K562 (cell line): ENCODE measurements at regions not wholly inside any gene's neighbourhood (a gene's known extent, or its start where the extent isn't known, plus 50 kb on each side); places are given as distances from the start of the nearest gene placed in this dataset.

Experiments used
- ATAC-seq: fragments of 200-7000 bp; cut with Tn5 transposase; 3 replicates; pipeline ENCODE4 v1.9.1; 2020; ENCODE audit warnings: moderate library complexity
- BruUV-seq: library from RNA; stranded (reverse); fragments of 400-500 nt; replicated peaks from 2 replicates; lab custom pipeline; 2021; lab: Mats Ljungman, UMichigan
- CTCF ChIA-PET: fragments of 300-600 bp; formaldehyde crosslinking; extraction: SDS; loops from one replicate; lab custom pipeline; 2021; ENCODE audit warnings: low intra/inter-chr PET ratio; lab: Yijun Ruan, JAX
- POLR2A ChIA-PET: fragments of 300-600, 350-650 bp; sonication (Branson Sonifier 250); formaldehyde crosslinking; extraction: SDS; loops from one replicate; lab custom pipeline; 2021; ENCODE audit warnings: antibody characterized with exemption, inconsistent platforms; lab: Yijun Ruan, JAX
- DNase-seq, 4 experiments: peaks; one replicate each; pipeline versions ENCODE4 v3.0.0 to v3.0.0-alpha.2; 2011 to 2018; ENCODE audit warnings: low spot score in 3 of 4, mixed read lengths in 3 of 4; ENCODE audit errors: extremely low read depth in 1 of 4
- FAIRE-seq: peaks from 2 replicates; lab custom pipeline; 2011; peaks lifted over from hg19 to GRCh38; lab: Jason Lieb, UNC
- H2AFZ ChIP-seq: 2 replicates; pipeline ENCODE4 v1.6.0; 2011; ENCODE audit warnings: low read depth, low read length, control low read depth, inconsistent platforms
- H3K27ac ChIP-seq: fragments of 200-600 bp; 3 replicates; pipeline ENCODE4 v1.8.0; 2011; ENCODE audit warnings: low read depth, mild to moderate bottlenecking, control low read depth, inconsistent platforms, low read length, moderate library complexity, mixed read lengths; ENCODE audit errors: extremely low read depth
- H3K27me3 ChIP-seq, 2 experiments: fragments of 300-600 bp in 1 of 2; 2 replicates in 1 of 2; 3 replicates in 1 of 2; pipeline versions ENCODE4 v1.6.0 to v1.8.0; 2011; ENCODE audit warnings: inconsistent platforms in 2 of 2, low read length in 2 of 2, mild to moderate bottlenecking in 1 of 2, mixed read lengths in 1 of 2, moderate library complexity in 1 of 2; ENCODE audit not compliant: control insufficient read depth in 2 of 2, insufficient read depth in 2 of 2
- H3K36me3 ChIP-seq: fragments of 300-600 bp; 3 replicates; pipeline ENCODE4 v1.8.0; 2011; ENCODE audit warnings: mild to moderate bottlenecking, low read length, inconsistent platforms; ENCODE audit not compliant: control insufficient read depth, insufficient read depth
- H3K4me1 ChIP-seq, 2 experiments: fragments of 200-600 bp in 1 of 2; replicated peaks in 1 of 2; 2 replicates in 1 of 2; 3 replicates in 1 of 2; pipeline versions ENCODE4 v1.5.1 to v1.8.0; 2011; ENCODE audit warnings: inconsistent platforms in 2 of 2, low read length in 2 of 2, mild to moderate bottlenecking in 1 of 2, mixed read lengths in 1 of 2, moderate library complexity in 1 of 2; ENCODE audit not compliant: control insufficient read depth in 2 of 2, insufficient read depth in 2 of 2
- H3K4me2 ChIP-seq: 2 replicates; pipeline ENCODE4 v1.6.1; 2011; ENCODE audit warnings: low read length, control low read depth, inconsistent platforms, mixed read lengths; ENCODE audit not compliant: insufficient read depth
- H3K4me3 ChIP-seq: fragments of 200-600 bp; sonication (generic), shearing (Covaris generic); 2 replicates; pipeline ENCODE4 v1.5.1; 2016; ENCODE audit warnings: control low read depth, inconsistent platforms
- H3K79me2 ChIP-seq: fragments of 200-600 bp; 3 replicates; pipeline ENCODE4 v1.8.0; 2011; ENCODE audit warnings: low read length, inconsistent platforms; ENCODE audit not compliant: control insufficient read depth, insufficient read depth
- H3K9ac ChIP-seq, 2 experiments: 2 replicates each; pipeline versions ENCODE4 v1.6.0 to v1.6.1; 2011; ENCODE audit warnings: low read depth in 2 of 2, low read length in 2 of 2, control low read depth in 1 of 2, inconsistent platforms in 1 of 2, mild to moderate bottlenecking in 1 of 2, mixed read lengths in 1 of 2; ENCODE audit not compliant: insufficient read depth in 1 of 2
- H3K9me1 ChIP-seq: one replicate; pipeline ENCODE4 v1.6.0; 2011; ENCODE audit warnings: inconsistent platforms, mild to moderate bottlenecking, low read length, moderate library complexity; ENCODE audit not compliant: control insufficient read depth, insufficient read depth
- H3K9me3 ChIP-seq: replicated peaks from 2 replicates; pipeline ENCODE4 v1.5.1; 2011; ENCODE audit warnings: low read depth, low read length, inconsistent platforms; ENCODE audit not compliant: control insufficient read depth, insufficient read depth
- H4K20me1 ChIP-seq: replicated peaks from 2 replicates; pipeline ENCODE4 v1.6.1; 2011; ENCODE audit warnings: low read length, inconsistent platforms, mixed read lengths; ENCODE audit not compliant: control insufficient read depth, insufficient read depth
- DIDO1 ChIP-seq: fragments of 450-650 bp; IDR thresholded peaks from 2 replicates; pipeline ENCODE4 v1.6.1; 2016; ENCODE audit warnings: low read depth, missing biosample characterization, missing genetic modification characterization
- MTA1 ChIP-seq: fragments of 450-650 bp; IDR thresholded peaks from 2 replicates; pipeline ENCODE4 v1.6.1; 2017; ENCODE audit warnings: borderline replicate concordance
- NFE2L1 ChIP-seq: fragments of 450-650 bp; IDR thresholded peaks from 2 replicates; pipeline ENCODE4 v1.6.1; 2016; ENCODE audit warnings: missing genetic modification characterization, low read depth, mild to moderate bottlenecking, missing compliant biosample characterization, moderate library complexity, borderline replicate concordance
- NFXL1 ChIP-seq: fragments of 450-650 bp; formaldehyde crosslinking; IDR thresholded peaks from 2 replicates; pipeline ENCODE4 v1.4.0; 2021; ENCODE audit warnings: mild to moderate bottlenecking
- POLR2AphosphoS5 ChIP-seq: IDR thresholded peaks from 2 replicates; pipeline ENCODE4 v1.6.1; 2011; ENCODE audit warnings: mild to moderate bottlenecking, low read depth, low read length, moderate library complexity; ENCODE audit not compliant: control insufficient read depth, insufficient read depth
- RCOR1 ChIP-seq, 2 experiments: IDR thresholded peaks; 2 replicates each; pipeline ENCODE4 v1.6.1; 2012; ENCODE audit warnings: low read depth in 2 of 2, low read length in 2 of 2, borderline replicate concordance in 1 of 2, improper control_type of control experiment in 1 of 2
- SRSF3 ChIP-seq: fragments of 200-400 bp; formaldehyde crosslinking; IDR thresholded peaks from 2 replicates; pipeline ENCODE4 v1.6.1; 2016; ENCODE audit warnings: mild to moderate bottlenecking, low read length, moderate library complexity; ENCODE audit not compliant: insufficient read depth
- TCF7L2 ChIP-seq: fragments of 150-350 bp; IDR thresholded peaks from 2 replicates; pipeline ENCODE4 v1.6.1; 2016; ENCODE audit warnings: low read depth, mild to moderate bottlenecking, low read length, moderate library complexity
- ZSCAN32 ChIP-seq: fragments of 450-650 bp; formaldehyde crosslinking; IDR thresholded peaks from 2 replicates; pipeline ENCODE4 v1.4.0; 2020; ENCODE audit warnings: mild to moderate bottlenecking, moderate library complexity
- WGBS: fragments of 100-300 bp; shearing (Covaris generic); methylation state at CpG from one replicate; pipeline ENCODE4 v1.1.6; 2016; ENCODE audit warnings: low coverage, mixed read lengths; ENCODE audit not compliant: insufficient coverage; ENCODE audit errors: missing lambda C conversion rate; 5-methylcytosine and 5-hydroxymethylcytosine counted together
- in situ Hi-C: fragments of 300-500 bp; cut with MboI; formaldehyde crosslinking; loops from 4 replicates; pipeline ENCODE4 v1.15.0; 2018; ENCODE audit warnings: inconsistent platforms, mixed read lengths
- intact Hi-C: fragments of 100-400 bp; cut with micrococcal nuclease; formaldehyde crosslinking; loops from 2 replicates; pipeline ENCODE4 v1.14.2; 2022
- TF ChIP-seq, protein P1 (sequence below): fragments of 450-650 bp; formaldehyde crosslinking; IDR thresholded peaks from 2 replicates; pipeline ENCODE4 v1.4.0; 2020; ENCODE audit warnings: mild to moderate bottlenecking, moderate library complexity
- TF ChIP-seq, protein P2 (sequence below), 3 experiments: fragments of 200-800 bp in 1 of 3; fragments of 250-450 bp in 1 of 3; fragments of 450-650 bp in 1 of 3; sonication (Bioruptor Pico) in 1 of 3; sonication (Bioruptor generic) in 1 of 3; formaldehyde crosslinking in 1 of 3; IDR thresholded peaks; 2 replicates each; pipeline versions ENCODE4 v1.6.1 to v1.8.0; 2016 to 2022; ENCODE audit warnings: mild to moderate bottlenecking in 2 of 3, missing genetic modification characterization in 2 of 3, missing compliant biosample characterization in 1 of 3, moderate library complexity in 1 of 3
- TF ChIP-seq, protein P3 (sequence below): fragments of 150-350 bp; conservative IDR thresholded peaks from 2 replicates; pipeline ENCODE4 v1.6.1; 2014; ENCODE audit warnings: low read length

DNA sequence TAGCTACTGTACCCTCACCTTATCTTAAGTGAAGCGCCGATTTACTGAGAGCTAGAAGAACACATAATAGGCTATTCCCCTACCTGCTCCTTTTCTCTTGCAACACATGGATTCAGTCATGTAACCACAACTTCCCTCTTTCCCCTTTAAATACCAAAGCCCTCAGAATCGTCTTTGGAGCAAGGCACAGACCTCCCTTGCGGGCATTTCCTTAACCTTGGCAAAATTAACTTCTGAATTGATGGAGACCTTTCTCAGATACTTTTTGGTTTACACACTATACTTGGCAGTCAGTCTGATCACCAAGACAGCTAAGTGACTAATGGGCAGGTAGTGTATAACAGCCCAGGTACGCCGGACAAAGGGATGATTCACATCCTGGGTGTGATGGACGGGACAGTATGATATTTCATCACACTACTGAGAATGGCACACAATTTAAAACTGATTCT, 72.7 kb upstream of the SEC61G start (continued):
- TF ChIP-seq, protein P1, sequence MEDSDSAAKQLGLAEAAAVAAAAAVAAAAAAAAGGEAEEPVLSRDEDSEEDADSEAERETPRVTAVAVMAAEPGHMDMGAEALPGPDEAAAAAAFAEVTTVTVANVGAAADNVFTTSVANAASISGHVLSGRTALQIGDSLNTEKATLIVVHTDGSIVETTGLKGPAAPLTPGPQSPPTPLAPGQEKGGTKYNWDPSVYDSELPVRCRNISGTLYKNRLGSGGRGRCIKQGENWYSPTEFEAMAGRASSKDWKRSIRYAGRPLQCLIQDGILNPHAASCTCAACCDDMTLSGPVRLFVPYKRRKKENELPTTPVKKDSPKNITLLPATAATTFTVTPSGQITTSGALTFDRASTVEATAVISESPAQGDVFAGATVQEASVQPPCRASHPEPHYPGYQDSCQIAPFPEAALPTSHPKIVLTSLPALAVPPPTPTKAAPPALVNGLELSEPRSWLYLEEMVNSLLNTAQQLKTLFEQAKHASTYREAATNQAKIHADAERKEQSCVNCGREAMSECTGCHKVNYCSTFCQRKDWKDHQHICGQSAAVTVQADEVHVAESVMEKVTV = no peak
- no peak for TF ChIP-seq MTA1
- no peak for TF ChIP-seq ZSCAN32 (CRISPR knock-in tag)

- H3K79me2 ChIP-seq = no peaks in the 10 kb centered on the region
- H3K36me3 ChIP-seq = no peaks in the 10 kb centered on the region
- no peaks in the 10 kb centered on the region for H3K9me3 ChIP-seq
- TF ChIP-seq NFE2L1 (tag) (no peak), NFXL1 (no peak), TCF7L2 (no peak), DIDO1 (tag) (no peak), POLR2AphosphoS5 (no peak), SRSF3 (no peak), RCOR1 (IDR thresholded peaks at IDR 0.05; ENCODE audit: borderline replicate concordance in 1 of 2, low read depth in 2 of 2, low read length in 2 of 2) (no peak)
- TF ChIP-seq, protein P2, sequence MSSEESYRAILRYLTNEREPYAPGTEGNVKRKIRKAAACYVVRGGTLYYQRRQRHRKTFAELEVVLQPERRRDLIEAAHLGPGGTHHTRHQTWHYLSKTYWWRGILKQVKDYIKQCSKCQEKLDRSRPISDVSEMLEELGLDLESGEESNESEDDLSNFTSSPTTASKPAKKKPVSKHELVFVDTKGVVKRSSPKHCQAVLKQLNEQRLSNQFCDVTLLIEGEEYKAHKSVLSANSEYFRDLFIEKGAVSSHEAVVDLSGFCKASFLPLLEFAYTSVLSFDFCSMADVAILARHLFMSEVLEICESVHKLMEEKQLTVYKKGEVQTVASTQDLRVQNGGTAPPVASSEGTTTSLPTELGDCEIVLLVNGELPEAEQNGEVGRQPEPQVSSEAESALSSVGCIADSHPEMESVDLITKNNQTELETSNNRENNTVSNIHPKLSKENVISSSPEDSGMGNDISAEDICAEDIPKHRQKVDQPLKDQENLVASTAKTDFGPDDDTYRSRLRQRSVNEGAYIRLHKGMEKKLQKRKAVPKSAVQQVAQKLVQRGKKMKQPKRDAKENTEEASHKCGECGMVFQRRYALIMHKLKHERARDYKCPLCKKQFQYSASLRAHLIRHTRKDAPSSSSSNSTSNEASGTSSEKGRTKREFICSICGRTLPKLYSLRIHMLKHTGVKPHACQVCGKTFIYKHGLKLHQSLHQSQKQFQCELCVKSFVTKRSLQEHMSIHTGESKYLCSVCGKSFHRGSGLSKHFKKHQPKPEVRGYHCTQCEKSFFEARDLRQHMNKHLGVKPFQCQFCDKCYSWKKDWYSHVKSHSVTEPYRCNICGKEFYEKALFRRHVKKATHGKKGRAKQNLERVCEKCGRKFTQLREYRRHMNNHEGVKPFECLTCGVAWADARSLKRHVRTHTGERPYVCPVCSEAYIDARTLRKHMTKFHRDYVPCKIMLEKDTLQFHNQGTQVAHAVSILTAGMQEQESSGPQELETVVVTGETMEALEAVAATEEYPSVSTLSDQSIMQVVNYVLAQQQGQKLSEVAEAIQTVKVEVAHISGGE (CRISPR knock-in tag; IDR thresholded peaks at IDR 0.05) = no peak
- TF ChIP-seq, protein P3, sequence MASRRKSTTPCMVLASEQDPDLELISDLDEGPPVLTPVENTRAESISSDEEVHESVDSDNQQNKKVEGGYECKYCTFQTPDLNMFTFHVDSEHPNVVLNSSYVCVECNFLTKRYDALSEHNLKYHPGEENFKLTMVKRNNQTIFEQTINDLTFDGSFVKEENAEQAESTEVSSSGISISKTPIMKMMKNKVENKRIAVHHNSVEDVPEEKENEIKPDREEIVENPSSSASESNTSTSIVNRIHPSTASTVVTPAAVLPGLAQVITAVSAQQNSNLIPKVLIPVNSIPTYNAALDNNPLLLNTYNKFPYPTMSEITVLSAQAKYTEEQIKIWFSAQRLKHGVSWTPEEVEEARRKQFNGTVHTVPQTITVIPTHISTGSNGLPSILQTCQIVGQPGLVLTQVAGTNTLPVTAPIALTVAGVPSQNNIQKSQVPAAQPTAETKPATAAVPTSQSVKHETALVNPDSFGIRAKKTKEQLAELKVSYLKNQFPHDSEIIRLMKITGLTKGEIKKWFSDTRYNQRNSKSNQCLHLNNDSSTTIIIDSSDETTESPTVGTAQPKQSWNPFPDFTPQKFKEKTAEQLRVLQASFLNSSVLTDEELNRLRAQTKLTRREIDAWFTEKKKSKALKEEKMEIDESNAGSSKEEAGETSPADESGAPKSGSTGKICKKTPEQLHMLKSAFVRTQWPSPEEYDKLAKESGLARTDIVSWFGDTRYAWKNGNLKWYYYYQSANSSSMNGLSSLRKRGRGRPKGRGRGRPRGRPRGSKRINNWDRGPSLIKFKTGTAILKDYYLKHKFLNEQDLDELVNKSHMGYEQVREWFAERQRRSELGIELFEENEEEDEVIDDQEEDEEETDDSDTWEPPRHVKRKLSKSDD = no peak
- H3K4me1 ChIP-seq = peaks cover 0 to 5% of the 10 kb centered on the region in 2 experiments; a peak in 1 of 5 replicates
- no peak for DNase-seq
- H3K4me3 ChIP-seq = no peak overlapping the region
- H3K27me3 ChIP-seq = peaks cover 0 to 37% of the 10 kb centered on the region in 2 experiments; a peak in 2 of 5 replicates
- no peak for FAIRE-seq
- H3K4me2 ChIP-seq = no peak overlapping the region
- H3K9me1 ChIP-seq = no peaks in the 10 kb centered on the region
- in situ Hi-C loops = no loop called here
- H4K20me1 ChIP-seq = no peaks in the 10 kb centered on the region
- intact Hi-C loops = no loop called here
- no peak overlapping the region for H3K27ac ChIP-seq
- no TSS peak for BruUV-seq
- WGBS = 28% methylated on average over 32 of the region's 39 CpGs
- CTCF ChIA-PET = no interaction called here
- POLR2A ChIA-PET = interaction anchor here (0.6 kb wide), 1 partner anchor 134 kb away, joined by 3 read pairs; no protein-coding TSS in a partner anchor
- no peak for ATAC-seq
- H3K9ac ChIP-seq = no peak overlapping the region; a peak in 1 of 4 replicates
- no peak overlapping the region for H2AFZ ChIP-seq
These were observed 74.0 kb upstream of the SEC61G start for GRCh38 chr7:54833001-54833467.
